NCI-H2227 treated with DMSO at 0.1 percent for 48 hours (cell line): ENCODE measurements at regions not wholly inside any gene's neighbourhood (a gene's known extent, or its start where the extent isn't known, plus 50 kb on each side); places are given as distances from the start of the nearest gene placed in this dataset.

Source experiments
- DNase-seq: peaks from one replicate; lab custom pipeline; 2025; lab: John Stamatoyannopoulos, UW

- no peak for DNase-seq
Observed at GRCh38 chr15:94535298-94536048, 304.1 kb downstream of the MCTP2 start.

- no peak for DNase-seq
Observed at GRCh38 chr15:94536549-94536948, 305.2 kb downstream of the MCTP2 start.

- DNase-seq, result no peak
Observed at GRCh38 chr15:94538280-94538679, 306.9 kb downstream of the MCTP2 start.

- DNase-seq, result no peak
Observed at GRCh38 chr15:94542391-94542790, 311.0 kb downstream of the MCTP2 start.

DNA sequence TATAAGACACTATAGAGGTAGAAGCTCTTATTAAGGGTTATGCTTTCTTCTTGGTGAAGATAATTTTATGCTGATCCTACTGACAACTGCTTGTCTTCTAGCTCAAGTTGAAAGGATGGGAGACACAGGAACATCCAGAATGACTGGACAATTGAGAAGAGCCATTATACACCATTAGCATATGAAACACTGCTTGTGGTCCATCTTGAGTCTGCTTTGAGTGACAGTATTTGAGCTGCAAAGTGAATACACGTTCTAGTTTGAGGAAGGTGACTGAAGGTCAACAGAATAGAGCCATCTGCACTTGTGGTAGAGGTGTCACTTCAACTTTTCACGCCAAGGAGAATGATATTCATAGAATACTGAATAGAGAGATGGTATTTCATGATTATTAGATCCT lies 315.4 kb downstream of the MCTP2 start:
- DNase-seq, result no peak

GRCh38 chr15:94547711-94548110 lies 316.4 kb downstream of the MCTP2 start:
- no peak for DNase-seq

GRCh38 chr15:94555841-94556519 lies 324.6 kb downstream of the MCTP2 start:
- no peak for DNase-seq

- DNase-seq, result no peak
Observed at GRCh38 chr15:94561036-94561689, 329.8 kb downstream of the MCTP2 start.

- no peak for DNase-seq
Observed at GRCh38 chr15:94563456-94563855, 332.1 kb downstream of the MCTP2 start.

GRCh38 chr15:94576889-94577533 lies 345.6 kb downstream of the MCTP2 start:
- no peak for DNase-seq

DNA sequence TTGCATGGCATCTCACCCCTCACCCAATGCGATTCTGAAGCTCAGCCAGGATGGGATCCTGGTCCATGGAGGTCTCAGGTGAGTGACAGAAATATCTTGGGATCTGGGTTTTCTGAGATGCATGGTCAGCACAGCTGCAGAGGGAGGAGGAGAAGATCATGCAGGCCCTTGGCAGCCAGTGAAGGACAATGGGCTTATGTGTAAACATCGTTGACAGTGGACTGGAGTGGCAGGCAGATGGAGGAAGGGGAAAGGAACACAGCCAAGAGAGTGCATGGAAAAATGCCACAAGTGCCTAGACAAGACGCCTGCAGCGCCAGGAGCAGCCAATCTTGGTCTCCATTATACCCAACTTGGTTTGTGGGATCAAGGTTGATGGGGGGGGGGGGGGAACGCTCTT lies 347.9 kb downstream of the MCTP2 start:
- DNase-seq, result no peak

- no peak for DNase-seq
Observed at GRCh38 chr15:94580211-94580885, 349.0 kb downstream of the MCTP2 start.

GRCh38 chr15:94582368-94582767 lies 351.0 kb downstream of the MCTP2 start:
- no peak for DNase-seq

DNA sequence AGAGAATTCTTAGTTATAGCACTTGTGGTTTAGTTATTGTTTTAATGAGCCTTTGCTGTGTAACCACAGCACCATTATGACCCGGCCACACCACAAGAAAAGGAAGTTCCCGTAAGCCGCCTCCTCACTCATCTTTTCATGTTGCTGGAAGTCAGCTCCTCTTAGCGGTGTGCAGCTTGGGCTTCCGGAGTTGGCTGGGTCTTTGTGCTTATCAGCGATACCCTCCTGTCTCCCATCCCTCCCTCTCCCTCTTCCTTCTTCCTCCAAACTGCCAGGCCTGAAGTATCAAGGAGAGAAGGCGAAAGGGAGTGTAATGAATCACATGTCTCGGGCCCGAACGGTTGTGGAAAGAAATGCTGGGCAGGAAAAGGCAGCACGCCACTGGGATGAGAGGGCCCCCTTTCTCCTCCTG lies 353.5 kb downstream of the MCTP2 start:
- no peak for DNase-seq

DNA sequence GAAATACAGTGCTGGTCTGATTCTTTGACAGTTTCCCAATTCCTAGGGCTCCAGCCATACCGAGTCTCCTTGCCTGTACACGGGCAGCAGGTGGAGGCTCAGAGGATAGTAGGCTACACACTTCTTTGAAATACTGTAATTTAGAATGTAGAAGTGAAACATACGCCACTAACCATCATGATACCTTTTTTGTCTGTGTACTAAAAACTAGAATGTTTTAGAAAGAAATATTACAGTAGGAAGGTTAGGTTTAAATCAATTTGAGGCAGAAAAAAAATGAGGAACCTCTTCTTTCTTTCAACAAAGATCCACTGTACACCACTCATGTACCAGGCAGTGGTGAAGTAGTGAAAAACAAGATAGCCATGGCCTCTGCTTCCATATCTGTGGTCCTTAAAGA lies 354.7 kb downstream of the MCTP2 start:
- no peak for DNase-seq

GRCh38 chr15:94587113-94587512 lies 355.8 kb downstream of the MCTP2 start:
- no peak for DNase-seq

- no peak for DNase-seq
Observed at GRCh38 chr15:94588993-94589392, 357.6 kb downstream of the MCTP2 start.

DNA sequence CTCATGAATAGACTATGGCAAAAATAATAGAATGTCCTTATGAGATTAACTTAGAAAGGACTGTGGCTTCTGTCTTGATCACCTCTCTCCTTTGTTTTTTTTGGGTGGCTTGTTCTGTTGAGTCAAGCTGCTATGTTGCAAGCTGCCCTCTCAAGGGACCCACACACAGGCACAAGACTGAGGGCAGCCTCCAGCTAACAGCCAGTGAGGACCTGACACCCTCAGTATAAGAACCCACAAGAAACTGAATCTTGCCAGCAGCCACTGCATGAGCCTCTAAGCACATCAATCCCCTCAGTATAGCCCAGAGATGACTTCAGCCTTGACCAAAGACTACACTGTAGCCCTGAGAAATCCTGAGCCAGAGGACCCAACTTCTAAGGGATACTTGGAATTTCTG lies 361.1 kb downstream of the MCTP2 start:
- DNase-seq, result no peak

DNA sequence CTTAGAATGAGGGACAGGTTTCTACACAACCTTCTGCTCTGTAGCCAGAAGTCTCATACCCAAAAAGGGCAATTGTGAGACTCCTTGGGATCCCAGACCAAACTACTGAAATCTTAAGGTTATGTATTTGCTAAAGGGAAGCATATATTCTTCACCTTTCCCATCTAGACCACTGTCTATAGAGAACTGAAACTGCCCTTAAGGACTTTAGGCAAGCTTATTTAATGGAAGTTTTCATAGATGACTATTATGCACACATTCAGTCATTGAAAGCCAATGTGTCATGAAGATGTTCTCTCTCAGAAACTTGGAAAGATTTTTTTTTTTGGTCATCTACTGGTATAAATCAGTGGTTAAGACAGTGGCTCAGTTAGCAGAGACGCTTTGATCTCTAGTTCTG lies 365.3 kb downstream of the MCTP2 start:
- DNase-seq, result no peak

- no peak for DNase-seq
Observed at GRCh38 chr15:94600505-94600904, 369.1 kb downstream of the MCTP2 start.

GRCh38 chr15:94602754-94603470 lies 371.6 kb downstream of the MCTP2 start:
- no peak for DNase-seq
